ENCODE measurements at regions not wholly inside any gene's neighbourhood (a gene's known extent, or its start where the extent isn't known, plus 50 kb on each side); places are given as distances from the start of the nearest gene placed in this dataset.

DNA sequence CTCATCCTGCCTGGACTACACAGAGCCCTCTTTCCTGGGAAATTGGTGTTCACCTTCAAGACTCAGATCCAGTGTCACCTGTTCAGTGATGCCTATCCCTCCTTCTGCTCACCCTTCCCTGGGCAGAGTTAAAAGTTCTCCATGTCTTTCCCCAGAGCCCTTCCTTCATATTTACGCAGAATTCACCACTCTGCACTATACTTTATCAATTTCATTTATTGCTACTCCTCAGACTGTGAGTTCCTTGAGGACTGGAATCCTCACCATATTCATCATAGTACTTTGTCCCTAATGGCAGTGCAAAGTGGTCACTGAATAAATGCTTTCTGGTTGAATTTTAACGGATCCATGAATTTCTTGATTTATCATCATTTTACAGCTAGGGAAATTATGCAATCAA, 300.0 kb downstream of the CHRM3 start:
- TF ChIP-seq, protein P1, sequence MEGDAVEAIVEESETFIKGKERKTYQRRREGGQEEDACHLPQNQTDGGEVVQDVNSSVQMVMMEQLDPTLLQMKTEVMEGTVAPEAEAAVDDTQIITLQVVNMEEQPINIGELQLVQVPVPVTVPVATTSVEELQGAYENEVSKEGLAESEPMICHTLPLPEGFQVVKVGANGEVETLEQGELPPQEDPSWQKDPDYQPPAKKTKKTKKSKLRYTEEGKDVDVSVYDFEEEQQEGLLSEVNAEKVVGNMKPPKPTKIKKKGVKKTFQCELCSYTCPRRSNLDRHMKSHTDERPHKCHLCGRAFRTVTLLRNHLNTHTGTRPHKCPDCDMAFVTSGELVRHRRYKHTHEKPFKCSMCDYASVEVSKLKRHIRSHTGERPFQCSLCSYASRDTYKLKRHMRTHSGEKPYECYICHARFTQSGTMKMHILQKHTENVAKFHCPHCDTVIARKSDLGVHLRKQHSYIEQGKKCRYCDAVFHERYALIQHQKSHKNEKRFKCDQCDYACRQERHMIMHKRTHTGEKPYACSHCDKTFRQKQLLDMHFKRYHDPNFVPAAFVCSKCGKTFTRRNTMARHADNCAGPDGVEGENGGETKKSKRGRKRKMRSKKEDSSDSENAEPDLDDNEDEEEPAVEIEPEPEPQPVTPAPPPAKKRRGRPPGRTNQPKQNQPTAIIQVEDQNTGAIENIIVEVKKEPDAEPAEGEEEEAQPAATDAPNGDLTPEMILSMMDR (conservative IDR thresholded peaks at IDR 0.05; ENCODE audit: low read depth, low read length): no peak
- no peak for TF ChIP-seq RAD21 (IDR thresholded peaks at IDR 0.05; ENCODE audit: low read length)
- no peak for TF ChIP-seq RCOR1 (IDR thresholded peaks at IDR 0.05; ENCODE audit: insufficient replicate concordance, low read length)
- TF ChIP-seq CEBPB (IDR thresholded peaks at IDR 0.05; ENCODE audit: low read depth, low read length): no peak

Measured in IMR-90 (cell line).